ENCODE measurements at regions not wholly inside any gene's neighbourhood (a gene's known extent, or its start where the extent isn't known, plus 50 kb on each side); places are given as distances from the start of the nearest gene placed in this dataset.

DNA sequence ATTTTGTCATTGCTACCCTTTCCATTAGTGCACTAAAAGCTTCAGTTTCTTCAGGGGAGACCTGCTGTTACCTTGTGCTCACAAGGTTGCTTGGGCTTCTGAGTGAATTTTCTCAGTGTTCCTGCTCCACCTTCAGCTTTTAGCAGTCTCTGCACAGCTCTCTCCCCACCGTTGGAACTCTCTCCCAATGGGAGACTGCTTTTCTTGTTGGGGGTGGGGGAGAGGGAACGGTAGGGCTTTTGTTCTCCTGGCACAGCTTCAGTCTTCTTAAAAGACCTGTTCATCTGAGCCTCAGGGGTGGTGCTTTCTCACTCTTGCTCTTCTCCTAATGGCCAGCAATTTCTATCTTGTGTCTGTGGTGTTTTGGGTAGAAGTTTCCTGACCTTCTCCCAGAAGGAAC lies 915.7 kb downstream of the EFNA5 start:
- TF ChIP-seq, protein P1, sequence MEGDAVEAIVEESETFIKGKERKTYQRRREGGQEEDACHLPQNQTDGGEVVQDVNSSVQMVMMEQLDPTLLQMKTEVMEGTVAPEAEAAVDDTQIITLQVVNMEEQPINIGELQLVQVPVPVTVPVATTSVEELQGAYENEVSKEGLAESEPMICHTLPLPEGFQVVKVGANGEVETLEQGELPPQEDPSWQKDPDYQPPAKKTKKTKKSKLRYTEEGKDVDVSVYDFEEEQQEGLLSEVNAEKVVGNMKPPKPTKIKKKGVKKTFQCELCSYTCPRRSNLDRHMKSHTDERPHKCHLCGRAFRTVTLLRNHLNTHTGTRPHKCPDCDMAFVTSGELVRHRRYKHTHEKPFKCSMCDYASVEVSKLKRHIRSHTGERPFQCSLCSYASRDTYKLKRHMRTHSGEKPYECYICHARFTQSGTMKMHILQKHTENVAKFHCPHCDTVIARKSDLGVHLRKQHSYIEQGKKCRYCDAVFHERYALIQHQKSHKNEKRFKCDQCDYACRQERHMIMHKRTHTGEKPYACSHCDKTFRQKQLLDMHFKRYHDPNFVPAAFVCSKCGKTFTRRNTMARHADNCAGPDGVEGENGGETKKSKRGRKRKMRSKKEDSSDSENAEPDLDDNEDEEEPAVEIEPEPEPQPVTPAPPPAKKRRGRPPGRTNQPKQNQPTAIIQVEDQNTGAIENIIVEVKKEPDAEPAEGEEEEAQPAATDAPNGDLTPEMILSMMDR (IDR thresholded peaks at IDR 0.05; ENCODE audit: poor library complexity) = no peak
- no peak for TF ChIP-seq EZH2 (IDR thresholded peaks at IDR 0.05; ENCODE audit: borderline replicate concordance)
